Epithelial cell of prostate (primary cell): ENCODE measurements at regions not wholly inside any gene's neighbourhood (a gene's known extent, or its start where the extent isn't known, plus 50 kb on each side); places are given as distances from the start of the nearest gene placed in this dataset.

Experiments used
- DNase-seq: peaks from one replicate; pipeline ENCODE4 v3.0.0-alpha.2; 2011; ENCODE audit warnings: low read depth, low spot score
- H3K27ac ChIP-seq: fragments of 450-650 bp; 2 replicates; pipeline ENCODE4 v1.5.1; 2017; ENCODE audit warnings: mild to moderate bottlenecking

- H3K27ac ChIP-seq, result no peak overlapping the region
- DNase-seq, result no peak
These were observed 182.2 kb upstream of the GNPDA2 start for GRCh38 chr4:44908565-44908964.

DNA sequence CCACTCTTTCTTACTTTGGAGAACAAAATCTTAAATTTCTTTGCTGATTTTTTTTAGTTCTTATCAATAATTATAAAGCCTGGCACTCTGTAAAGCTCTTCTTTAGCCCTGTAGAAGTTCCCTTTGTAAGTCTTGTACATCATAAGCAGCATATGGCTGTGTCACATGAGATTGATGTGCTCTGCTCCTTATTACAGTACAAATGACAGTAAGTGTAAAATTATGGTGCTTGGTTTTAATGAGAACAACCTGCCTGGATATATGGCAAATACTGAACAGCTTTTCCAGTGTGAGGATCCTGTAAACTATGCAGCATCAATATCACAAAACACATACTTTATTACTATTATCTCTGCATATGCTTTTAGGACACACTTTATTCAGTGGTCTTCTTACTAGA is 145.9 kb upstream of the GNPDA2 start:
- H3K27ac ChIP-seq, result no peak overlapping the region
- no peak for DNase-seq

GRCh38 chr4:44871133-44871532 is 144.8 kb upstream of the GNPDA2 start:
- H3K27ac ChIP-seq, result no peak overlapping the region
- DNase-seq, result no peak

DNA sequence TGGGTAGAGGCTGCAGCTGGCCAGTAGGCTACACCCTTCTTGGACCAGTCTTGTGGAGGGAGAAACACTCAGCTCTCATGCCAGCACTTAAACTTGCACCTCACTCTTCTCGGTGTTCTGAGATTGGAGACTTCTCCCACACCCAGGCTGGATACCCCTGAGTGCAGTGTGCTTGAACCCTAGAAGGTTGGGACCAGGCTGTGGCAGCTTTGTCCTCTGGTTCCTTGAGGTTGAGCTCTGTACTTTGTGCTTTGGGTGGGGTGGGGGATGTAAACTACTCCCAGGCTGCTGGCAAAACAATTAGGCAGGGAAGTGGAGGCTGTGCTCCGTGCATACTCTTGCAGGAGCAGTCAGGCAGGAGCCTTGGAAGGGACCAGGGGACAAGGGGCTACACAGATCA is 143.6 kb upstream of the GNPDA2 start:
- H3K27ac ChIP-seq, result no peak overlapping the region
- no peak for DNase-seq

DNA sequence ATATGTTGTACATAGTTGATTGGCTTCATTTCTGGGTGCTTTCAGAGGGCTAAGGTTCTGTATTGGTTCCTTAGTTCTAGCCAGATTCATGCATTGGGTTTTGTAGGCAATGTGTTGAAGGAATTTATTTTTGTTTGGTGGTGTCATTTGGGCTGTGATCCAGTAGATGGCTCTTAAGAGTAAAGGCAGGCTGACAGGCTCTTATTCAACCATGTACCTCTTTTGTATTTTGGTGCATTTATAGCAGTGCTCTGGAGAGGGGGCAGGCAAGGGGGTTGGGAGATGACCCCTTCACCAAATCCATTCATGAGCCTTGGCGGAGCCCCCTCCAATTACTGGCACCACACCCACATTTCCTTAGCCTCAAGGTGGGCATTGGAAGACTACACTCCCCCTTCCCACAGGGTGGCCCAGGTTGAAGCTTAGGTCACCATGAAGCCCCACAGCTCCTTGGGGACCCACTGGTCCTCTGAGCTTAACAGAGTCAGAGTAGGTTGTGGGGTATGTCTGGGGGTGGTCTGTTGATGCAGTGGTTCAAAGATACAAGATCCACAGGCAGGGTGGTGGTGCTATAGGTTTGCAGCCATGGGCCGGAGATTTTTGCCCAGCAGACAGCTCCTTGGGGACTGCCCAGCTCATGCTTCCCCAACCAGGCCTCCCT is 143.0 kb upstream of the GNPDA2 start:
- H3K27ac ChIP-seq, result no peak overlapping the region
- no peak for DNase-seq

DNA sequence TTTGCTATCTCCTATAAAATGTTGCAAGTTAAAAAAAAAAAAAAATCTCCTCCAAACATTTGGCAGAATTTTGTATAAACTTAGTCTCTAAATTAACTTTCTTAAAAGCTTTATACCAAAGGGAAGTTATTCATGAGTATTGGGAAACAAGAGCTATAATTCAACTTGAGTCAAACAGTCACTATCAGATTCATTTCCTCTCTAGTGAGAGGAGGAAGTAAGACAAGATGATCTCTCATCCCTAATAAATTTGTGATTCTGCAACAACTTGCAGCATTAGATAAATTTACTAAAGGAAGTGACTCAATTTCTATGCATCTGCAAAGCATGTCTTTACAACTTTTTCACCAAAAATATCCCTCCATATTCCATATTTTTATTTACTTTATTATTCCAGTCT is 135.4 kb upstream of the GNPDA2 start:
- H3K27ac ChIP-seq, result peak overlapping the region; percentile 66
- peak; percentile 18 for DNase-seq

- no peak for DNase-seq
These were observed 133.1 kb upstream of the GNPDA2 start for GRCh38 chr4:44859477-44859876.

DNA sequence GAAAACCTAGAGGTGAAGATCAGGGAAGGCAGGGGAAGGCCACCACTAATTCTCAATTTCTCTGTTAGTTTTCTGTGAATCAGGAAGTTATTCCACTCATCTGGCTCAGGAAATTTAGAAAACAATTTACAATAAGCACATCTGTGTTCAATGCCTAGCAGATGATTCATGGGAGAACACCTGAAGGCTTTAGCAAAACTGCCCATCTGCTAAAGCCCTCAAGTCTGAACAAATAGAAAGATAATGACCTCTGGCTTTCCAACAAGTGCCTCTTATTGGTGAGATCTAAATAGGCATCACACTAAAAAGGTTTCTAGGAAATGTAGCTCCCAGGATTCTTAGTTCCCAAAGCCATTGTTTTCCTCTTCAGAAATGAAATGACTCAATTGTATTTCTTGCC is 122.1 kb upstream of the GNPDA2 start:
- DNase-seq, result no peak
- H3K27ac ChIP-seq, result no peak overlapping the region

More at GRCh38 chr4:44859477-44859876, 133.1 kb upstream of the GNPDA2 start:
- no peak overlapping the region for H3K27ac ChIP-seq

GRCh38 chr4:44845993-44846392 is 119.6 kb upstream of the GNPDA2 start:
- H3K27ac ChIP-seq, result no peak overlapping the region
- DNase-seq, result no peak

DNA sequence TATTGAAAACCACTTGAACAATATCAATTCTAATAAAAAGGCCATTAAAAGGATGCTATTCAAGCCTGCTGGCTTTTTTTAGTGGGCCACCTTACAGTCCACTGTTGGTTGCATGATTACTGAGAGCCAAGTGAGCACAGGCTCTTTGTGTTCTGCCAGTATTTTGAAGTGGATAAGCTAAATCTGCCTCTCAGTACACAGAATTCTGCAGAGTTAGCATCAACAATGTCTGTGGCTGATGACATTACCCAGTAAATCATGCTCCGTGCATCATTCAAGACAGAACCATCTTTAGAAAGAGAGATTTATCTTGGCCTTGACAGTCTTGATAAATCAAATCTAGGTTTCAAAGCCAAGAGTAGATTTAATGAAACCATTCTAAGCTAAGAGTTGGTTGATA is 119.0 kb upstream of the GNPDA2 start:
- DNase-seq, result no peak
- no peak overlapping the region for H3K27ac ChIP-seq

DNA sequence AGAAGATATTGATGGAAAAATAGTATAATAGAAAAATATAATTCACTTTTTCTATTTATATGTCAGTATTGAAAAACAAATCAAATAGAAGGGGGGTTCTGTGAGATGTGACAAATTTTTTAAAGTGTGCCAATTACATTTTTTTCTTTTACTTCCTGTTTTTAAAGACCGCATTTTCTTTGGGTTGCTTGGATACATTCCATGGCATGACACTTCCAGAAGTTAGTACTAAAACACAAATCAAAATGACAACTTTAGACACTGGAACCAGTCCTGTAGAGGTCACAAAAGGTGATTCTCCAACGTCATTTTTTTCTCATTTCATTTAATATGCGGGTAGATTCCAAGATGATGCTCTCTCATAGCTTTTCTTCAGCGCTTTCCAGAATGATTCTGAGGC is 116.2 kb upstream of the GNPDA2 start:
- no peak for DNase-seq
- H3K27ac ChIP-seq, result no peak overlapping the region

DNA sequence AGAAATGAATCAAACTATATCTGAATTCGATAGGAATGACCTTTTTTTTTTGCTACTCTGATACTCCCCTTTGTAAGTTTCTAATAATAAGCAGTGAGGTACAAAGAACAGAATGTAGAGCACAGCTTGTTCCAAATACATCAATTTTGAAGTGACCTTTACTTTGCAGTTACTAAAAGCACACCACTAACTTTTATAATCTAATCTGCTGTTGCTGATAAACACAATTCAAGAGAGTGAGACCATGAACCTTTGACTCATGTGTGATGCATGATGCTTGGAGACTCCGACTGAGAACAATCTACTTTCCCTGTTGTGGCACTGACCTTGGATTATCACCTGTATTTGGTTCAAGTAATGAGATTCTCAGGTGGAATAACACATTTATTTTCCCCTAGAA is 91.6 kb upstream of the GNPDA2 start:
- H3K27ac ChIP-seq, result no peak overlapping the region
- DNase-seq, result no peak

DNA sequence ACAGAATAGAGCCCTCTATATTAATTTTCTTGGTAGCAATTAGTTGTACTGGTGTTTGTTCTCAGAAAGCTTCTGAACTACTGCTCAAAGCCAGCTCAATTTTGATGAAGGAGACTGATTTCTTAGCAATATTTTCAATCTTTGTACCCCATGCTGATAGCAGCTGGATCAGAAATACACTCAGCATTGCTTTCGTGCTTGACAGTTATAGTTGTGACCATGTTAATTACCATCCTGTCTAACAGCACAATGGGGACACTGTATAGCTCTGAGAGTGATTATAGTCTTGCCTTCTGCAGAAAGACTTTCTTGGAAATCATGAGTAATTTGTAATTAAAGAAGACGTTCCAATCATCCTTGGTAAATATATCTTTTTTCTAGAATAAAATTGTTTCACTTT is 79.7 kb upstream of the GNPDA2 start:
- DNase-seq, result no peak

GRCh38 chr4:44804301-44804700 is 77.9 kb upstream of the GNPDA2 start:
- no peak for DNase-seq
- no peak overlapping the region for H3K27ac ChIP-seq

More for the DNA sequence above, 79.7 kb upstream of the GNPDA2 start:
- no peak overlapping the region for H3K27ac ChIP-seq

DNA sequence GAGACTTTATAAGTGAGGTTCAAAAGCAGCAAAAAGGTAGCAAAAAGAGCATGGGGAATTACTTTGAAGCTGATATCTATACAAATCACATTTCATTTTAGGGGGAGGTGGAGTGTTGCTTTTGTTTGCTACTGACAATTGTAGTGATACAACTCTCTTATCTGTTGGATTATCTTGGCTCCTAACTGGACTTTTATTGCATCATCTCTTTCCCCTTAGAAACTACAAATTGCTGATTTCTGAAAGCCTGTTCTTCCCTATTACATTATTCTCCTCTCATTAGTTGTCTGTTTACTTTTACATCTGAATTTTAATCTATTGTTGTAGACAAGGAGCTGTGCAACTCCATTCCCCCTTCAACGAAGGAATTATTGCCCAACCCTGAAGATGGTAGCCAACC is 75.0 kb upstream of the GNPDA2 start:
- no peak for DNase-seq
- no peak overlapping the region for H3K27ac ChIP-seq

- H3K27ac ChIP-seq, result no peak overlapping the region
- DNase-seq, result no peak
These were observed 65.5 kb upstream of the GNPDA2 start for GRCh38 chr4:44791831-44792230.

- no peak overlapping the region for H3K27ac ChIP-seq
- DNase-seq, result no peak
These were observed 50.8 kb upstream of the GNPDA2 start for GRCh38 chr4:44777115-44777514.
